ENCODE measurements at regions not wholly inside any gene's neighbourhood (a gene's known extent, or its start where the extent isn't known, plus 50 kb on each side); places are given as distances from the start of the nearest gene placed in this dataset.

GRCh38 chr11:23569547-23569946, 709.3 kb upstream of the CCDC179 start:
- intact Hi-C loops (cut with DNase I): no loop called here
- DNase-seq: no peak
- Histone ChIP-seq H3K27ac (no peak overlapping the region), H3K36me3 (no peaks in the 10 kb centered on the region), H3K4me1 (no peaks in the 10 kb centered on the region), H3K9me3 (no peaks in the 10 kb centered on the region), H3K4me3 (no peak overlapping the region), H3K27me3 (ENCODE audit: low read depth) (no peaks in the 10 kb centered on the region)
- TF ChIP-seq CTCF (IDR thresholded peaks at IDR 0.05): no peak
- ATAC-seq: no peak

GRCh38 chr11:23570828-23571227, 710.6 kb upstream of the CCDC179 start:
- TF ChIP-seq CTCF (IDR thresholded peaks at IDR 0.05): no peak
- H3K36me3 ChIP-seq: no peaks in the 10 kb centered on the region
- H3K4me1 ChIP-seq: no peaks in the 10 kb centered on the region
- intact Hi-C loops (cut with DNase I): no loop called here
- H3K27me3 ChIP-seq (ENCODE audit: low read depth): no peaks in the 10 kb centered on the region
- H3K27ac ChIP-seq: no peak overlapping the region
- H3K9me3 ChIP-seq: no peaks in the 10 kb centered on the region
- DNase-seq: no peak
- no peak for ATAC-seq
- no peak overlapping the region for H3K4me3 ChIP-seq

GRCh38 chr11:23573429-23573828, 713.2 kb upstream of the CCDC179 start:
- DNase-seq: no peak
- no peak for TF ChIP-seq CTCF (IDR thresholded peaks at IDR 0.05)
- H3K4me1 ChIP-seq: no peaks in the 10 kb centered on the region
- no peaks in the 10 kb centered on the region for H3K27me3 ChIP-seq (ENCODE audit: low read depth)
- no peaks in the 10 kb centered on the region for H3K36me3 ChIP-seq
- intact Hi-C loops (cut with DNase I): no loop called here
- H3K9me3 ChIP-seq: no peaks in the 10 kb centered on the region
- no peak overlapping the region for H3K4me3 ChIP-seq
- ATAC-seq: no peak
- H3K27ac ChIP-seq: no peak overlapping the region

- Histone ChIP-seq H3K4me3 (no peak overlapping the region), H3K27me3 (ENCODE audit: low read depth) (no peaks in the 10 kb centered on the region), H3K27ac (no peak overlapping the region), H3K9me3 (no peaks in the 10 kb centered on the region), H3K36me3 (no peaks in the 10 kb centered on the region), H3K4me1 (no peaks in the 10 kb centered on the region)
- intact Hi-C loops (cut with DNase I): no loop called here
- TF ChIP-seq CTCF (IDR thresholded peaks at IDR 0.05): no peak
- DNase-seq: no peak
- ATAC-seq: no peak
Observed at GRCh38 chr11:23574149-23574548, 713.9 kb upstream of the CCDC179 start.

GRCh38 chr11:23577296-23577695, 717.0 kb upstream of the CCDC179 start:
- ATAC-seq: no peak

More at GRCh38 chr11:23577296-23577695, 717.0 kb upstream of the CCDC179 start:
- TF ChIP-seq CTCF (IDR thresholded peaks at IDR 0.05): no peak
- Histone ChIP-seq H3K4me1 (no peaks in the 10 kb centered on the region), H3K4me3 (no peak overlapping the region), H3K9me3 (no peaks in the 10 kb centered on the region), H3K36me3 (no peaks in the 10 kb centered on the region), H3K27ac (no peak overlapping the region), H3K27me3 (ENCODE audit: low read depth) (no peaks in the 10 kb centered on the region)
- no peak for DNase-seq
- intact Hi-C loops (cut with DNase I): no loop called here

All from lower lobe of right lung (tissue), 2 donors.